KBM-7 (cell line): ENCODE measurements at regions not wholly inside any gene's neighbourhood (a gene's known extent, or its start where the extent isn't known, plus 50 kb on each side); places are given as distances from the start of the nearest gene placed in this dataset.

Experiments used
- DNase-seq: peaks from one replicate; pipeline ENCODE4 v3.0.0-alpha.2; 2015
- in situ Hi-C: fragments of 300-500 bp; cut with MboI; formaldehyde crosslinking; loops from 2 replicates; pipeline ENCODE4 v1.14.3; 2020; ENCODE audit warnings: low sequenced_read_pairs, low pct_unique_long_range_greater_than_20kb, mixed read lengths

GRCh38 chr12:104816845-104817503 lies 141.1 kb downstream of the SLC41A2 start:
- in situ Hi-C loops = no loop called here
- DNase-seq = no peak

GRCh38 chr12:104815935-104816334 lies 142.2 kb downstream of the SLC41A2 start:
- in situ Hi-C loops = no loop called here
- no peak for DNase-seq

DNA sequence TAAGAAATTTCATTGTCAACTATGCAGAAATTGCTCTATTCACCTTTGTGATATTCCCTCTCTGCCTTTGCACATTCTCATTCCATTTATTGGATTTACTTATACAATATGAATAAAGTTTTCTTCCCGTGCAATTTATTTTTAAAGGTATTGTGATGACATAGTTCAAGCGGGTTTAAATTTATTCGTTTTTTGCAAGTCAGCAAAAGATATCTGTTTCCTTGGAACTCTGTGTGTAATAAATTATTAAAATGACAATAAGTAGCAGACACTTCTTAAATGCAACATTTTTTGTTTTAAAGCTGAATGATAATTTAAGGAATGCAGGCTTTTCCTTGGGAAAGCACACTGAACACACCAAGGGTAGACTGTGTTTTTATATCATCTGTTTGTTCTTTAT lies 143.1 kb downstream of the SLC41A2 start:
- DNase-seq = no peak
- in situ Hi-C loops = no loop called here
